Panc1 (cell line): ENCODE measurements at regions not wholly inside any gene's neighbourhood (a gene's known extent, or its start where the extent isn't known, plus 50 kb on each side); places are given as distances from the start of the nearest gene placed in this dataset.

Experiments
- POLR2AphosphoS5 ChIP-seq: IDR thresholded peaks from 2 replicates; pipeline ENCODE4 v1.6.1; 2012; ENCODE audit warnings: mild to moderate bottlenecking, low read depth, low read length, moderate library complexity
- SIN3A ChIP-seq: IDR thresholded peaks from 2 replicates; pipeline ENCODE4 v1.6.1; 2012; ENCODE audit warnings: low read depth, mild to moderate bottlenecking, low read length, moderate library complexity, borderline replicate concordance; ENCODE audit not compliant: insufficient read depth
- TCF7L2 ChIP-seq: IDR thresholded peaks from 2 replicates; pipeline ENCODE4 v1.6.1; 2011; ENCODE audit warnings: mild to moderate bottlenecking, low read depth, low read length, inconsistent platforms
- TF ChIP-seq, protein P1 (sequence below): fragments of 450-650 bp; IDR thresholded peaks from 2 replicates; pipeline ENCODE4 v1.5.1; 2017; ENCODE audit warnings: mild to moderate bottlenecking
- TF ChIP-seq, protein P2 (sequence below), 2 experiments: IDR thresholded peaks; 2 replicates each; pipeline ENCODE4 v1.6.1; 2011 to 2012; ENCODE audit warnings: low read depth in 2 of 2, control low read depth in 1 of 2, low read length in 1 of 2, mild to moderate bottlenecking in 1 of 2, moderate library complexity in 1 of 2; ENCODE audit not compliant: insufficient read depth in 1 of 2

DNA sequence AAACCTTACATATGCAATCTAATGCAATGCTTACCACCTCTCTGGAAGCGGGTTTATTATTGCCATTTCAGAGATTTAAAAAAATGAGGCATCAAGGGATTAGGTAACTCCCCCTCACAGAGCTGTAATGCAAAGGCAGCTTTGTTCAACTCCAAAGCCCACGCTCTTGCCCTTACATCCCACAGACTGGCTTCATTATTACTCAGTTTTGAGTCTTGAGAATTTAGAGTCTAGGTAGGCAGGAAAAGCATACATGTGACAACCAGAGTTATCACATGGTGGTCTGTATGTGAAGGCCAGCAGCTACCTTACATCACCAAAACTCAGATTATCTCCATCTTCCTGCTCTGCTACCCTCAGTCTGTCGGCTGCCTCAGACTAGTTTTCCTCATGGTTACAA is 326.9 kb downstream of the UACA start:
- TF ChIP-seq, protein P1, sequence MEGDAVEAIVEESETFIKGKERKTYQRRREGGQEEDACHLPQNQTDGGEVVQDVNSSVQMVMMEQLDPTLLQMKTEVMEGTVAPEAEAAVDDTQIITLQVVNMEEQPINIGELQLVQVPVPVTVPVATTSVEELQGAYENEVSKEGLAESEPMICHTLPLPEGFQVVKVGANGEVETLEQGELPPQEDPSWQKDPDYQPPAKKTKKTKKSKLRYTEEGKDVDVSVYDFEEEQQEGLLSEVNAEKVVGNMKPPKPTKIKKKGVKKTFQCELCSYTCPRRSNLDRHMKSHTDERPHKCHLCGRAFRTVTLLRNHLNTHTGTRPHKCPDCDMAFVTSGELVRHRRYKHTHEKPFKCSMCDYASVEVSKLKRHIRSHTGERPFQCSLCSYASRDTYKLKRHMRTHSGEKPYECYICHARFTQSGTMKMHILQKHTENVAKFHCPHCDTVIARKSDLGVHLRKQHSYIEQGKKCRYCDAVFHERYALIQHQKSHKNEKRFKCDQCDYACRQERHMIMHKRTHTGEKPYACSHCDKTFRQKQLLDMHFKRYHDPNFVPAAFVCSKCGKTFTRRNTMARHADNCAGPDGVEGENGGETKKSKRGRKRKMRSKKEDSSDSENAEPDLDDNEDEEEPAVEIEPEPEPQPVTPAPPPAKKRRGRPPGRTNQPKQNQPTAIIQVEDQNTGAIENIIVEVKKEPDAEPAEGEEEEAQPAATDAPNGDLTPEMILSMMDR: no peak
- no peak for TF ChIP-seq POLR2AphosphoS5
- TF ChIP-seq SIN3A: no peak
- TF ChIP-seq, protein P2, sequence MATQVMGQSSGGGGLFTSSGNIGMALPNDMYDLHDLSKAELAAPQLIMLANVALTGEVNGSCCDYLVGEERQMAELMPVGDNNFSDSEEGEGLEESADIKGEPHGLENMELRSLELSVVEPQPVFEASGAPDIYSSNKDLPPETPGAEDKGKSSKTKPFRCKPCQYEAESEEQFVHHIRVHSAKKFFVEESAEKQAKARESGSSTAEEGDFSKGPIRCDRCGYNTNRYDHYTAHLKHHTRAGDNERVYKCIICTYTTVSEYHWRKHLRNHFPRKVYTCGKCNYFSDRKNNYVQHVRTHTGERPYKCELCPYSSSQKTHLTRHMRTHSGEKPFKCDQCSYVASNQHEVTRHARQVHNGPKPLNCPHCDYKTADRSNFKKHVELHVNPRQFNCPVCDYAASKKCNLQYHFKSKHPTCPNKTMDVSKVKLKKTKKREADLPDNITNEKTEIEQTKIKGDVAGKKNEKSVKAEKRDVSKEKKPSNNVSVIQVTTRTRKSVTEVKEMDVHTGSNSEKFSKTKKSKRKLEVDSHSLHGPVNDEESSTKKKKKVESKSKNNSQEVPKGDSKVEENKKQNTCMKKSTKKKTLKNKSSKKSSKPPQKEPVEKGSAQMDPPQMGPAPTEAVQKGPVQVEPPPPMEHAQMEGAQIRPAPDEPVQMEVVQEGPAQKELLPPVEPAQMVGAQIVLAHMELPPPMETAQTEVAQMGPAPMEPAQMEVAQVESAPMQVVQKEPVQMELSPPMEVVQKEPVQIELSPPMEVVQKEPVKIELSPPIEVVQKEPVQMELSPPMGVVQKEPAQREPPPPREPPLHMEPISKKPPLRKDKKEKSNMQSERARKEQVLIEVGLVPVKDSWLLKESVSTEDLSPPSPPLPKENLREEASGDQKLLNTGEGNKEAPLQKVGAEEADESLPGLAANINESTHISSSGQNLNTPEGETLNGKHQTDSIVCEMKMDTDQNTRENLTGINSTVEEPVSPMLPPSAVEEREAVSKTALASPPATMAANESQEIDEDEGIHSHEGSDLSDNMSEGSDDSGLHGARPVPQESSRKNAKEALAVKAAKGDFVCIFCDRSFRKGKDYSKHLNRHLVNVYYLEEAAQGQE (IDR thresholded peaks at IDR 0.05; ENCODE audit: insufficient read depth in 1 of 2, low read depth in 2 of 2, low read length in 1 of 2): no peak
- TF ChIP-seq TCF7L2: no peak
